ENCODE measurements at regions not wholly inside any gene's neighbourhood (a gene's known extent, or its start where the extent isn't known, plus 50 kb on each side); places are given as distances from the start of the nearest gene placed in this dataset.

DNA sequence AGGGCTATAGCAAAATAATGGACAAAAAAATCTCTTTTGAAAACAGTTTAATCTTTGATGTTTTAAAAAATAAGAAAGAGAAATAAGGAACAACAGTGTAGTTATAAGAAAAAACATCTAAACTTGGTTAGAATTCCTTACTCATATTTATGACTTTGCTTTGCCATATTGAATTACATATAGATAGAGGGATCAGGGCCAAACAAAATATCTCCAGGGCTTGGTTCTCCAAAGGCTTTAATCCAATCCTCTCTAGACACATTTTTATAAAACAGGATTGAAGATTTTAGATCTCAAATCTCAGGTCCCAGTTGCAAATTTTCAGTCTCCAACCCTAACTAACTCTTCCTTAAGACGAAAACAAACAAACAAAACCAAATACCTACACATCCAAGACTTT is 72.6 kb upstream of the RHOBTB1 start (continued):
- TF ChIP-seq, protein P1, sequence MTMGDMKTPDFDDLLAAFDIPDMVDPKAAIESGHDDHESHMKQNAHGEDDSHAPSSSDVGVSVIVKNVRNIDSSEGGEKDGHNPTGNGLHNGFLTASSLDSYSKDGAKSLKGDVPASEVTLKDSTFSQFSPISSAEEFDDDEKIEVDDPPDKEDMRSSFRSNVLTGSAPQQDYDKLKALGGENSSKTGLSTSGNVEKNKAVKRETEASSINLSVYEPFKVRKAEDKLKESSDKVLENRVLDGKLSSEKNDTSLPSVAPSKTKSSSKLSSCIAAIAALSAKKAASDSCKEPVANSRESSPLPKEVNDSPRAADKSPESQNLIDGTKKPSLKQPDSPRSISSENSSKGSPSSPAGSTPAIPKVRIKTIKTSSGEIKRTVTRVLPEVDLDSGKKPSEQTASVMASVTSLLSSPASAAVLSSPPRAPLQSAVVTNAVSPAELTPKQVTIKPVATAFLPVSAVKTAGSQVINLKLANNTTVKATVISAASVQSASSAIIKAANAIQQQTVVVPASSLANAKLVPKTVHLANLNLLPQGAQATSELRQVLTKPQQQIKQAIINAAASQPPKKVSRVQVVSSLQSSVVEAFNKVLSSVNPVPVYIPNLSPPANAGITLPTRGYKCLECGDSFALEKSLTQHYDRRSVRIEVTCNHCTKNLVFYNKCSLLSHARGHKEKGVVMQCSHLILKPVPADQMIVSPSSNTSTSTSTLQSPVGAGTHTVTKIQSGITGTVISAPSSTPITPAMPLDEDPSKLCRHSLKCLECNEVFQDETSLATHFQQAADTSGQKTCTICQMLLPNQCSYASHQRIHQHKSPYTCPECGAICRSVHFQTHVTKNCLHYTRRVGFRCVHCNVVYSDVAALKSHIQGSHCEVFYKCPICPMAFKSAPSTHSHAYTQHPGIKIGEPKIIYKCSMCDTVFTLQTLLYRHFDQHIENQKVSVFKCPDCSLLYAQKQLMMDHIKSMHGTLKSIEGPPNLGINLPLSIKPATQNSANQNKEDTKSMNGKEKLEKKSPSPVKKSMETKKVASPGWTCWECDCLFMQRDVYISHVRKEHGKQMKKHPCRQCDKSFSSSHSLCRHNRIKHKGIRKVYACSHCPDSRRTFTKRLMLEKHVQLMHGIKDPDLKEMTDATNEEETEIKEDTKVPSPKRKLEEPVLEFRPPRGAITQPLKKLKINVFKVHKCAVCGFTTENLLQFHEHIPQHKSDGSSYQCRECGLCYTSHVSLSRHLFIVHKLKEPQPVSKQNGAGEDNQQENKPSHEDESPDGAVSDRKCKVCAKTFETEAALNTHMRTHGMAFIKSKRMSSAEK (CRISPR knock-in tag; IDR thresholded peaks at IDR 0.05; ENCODE audit: borderline replicate concordance) = no peak
- TF ChIP-seq, protein P2, sequence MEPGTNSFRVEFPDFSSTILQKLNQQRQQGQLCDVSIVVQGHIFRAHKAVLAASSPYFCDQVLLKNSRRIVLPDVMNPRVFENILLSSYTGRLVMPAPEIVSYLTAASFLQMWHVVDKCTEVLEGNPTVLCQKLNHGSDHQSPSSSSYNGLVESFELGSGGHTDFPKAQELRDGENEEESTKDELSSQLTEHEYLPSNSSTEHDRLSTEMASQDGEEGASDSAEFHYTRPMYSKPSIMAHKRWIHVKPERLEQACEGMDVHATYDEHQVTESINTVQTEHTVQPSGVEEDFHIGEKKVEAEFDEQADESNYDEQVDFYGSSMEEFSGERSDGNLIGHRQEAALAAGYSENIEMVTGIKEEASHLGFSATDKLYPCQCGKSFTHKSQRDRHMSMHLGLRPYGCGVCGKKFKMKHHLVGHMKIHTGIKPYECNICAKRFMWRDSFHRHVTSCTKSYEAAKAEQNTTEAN (CRISPR knock-in tag; IDR thresholded peaks at IDR 0.05) = no peak

DNA sequence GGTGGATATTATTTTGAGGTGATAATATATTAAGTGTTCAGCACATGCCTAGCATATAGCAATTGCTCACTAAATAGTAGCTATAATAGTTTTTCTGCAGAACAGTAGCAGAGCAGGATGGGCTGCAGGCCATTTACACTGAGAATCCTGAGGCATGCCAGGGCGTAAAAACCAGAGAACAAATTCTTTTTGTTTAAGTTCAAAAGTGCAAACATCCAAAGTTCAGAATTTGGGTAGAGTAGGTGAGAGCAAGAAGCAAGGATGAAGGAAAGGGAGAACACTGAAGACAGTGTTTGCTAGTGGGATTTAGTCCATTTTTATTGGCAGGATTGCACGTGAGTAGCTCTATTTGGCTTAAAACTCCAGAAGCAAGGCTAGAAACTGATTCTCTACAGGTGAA is 72.0 kb upstream of the RHOBTB1 start:
- Mint-ChIP-seq H3K9me3 (peaks cover 3% of the 10 kb centered on the region; the same call in 1 of the 2 replicates), H3K4me3 (no peak overlapping the region), H3K4me1 (no peaks in the 10 kb centered on the region), H3K27me3 (ENCODE audit: low read depth) (no peaks in the 10 kb centered on the region), H3K36me3 (no peaks in the 10 kb centered on the region), H3K27ac (peak overlapping the region; percentile 23; the same call in 1 of the 2 replicates)
- ChIA-PET CTCF (interaction anchor here (1.1 kb wide), 1 partner anchor 9 kb away, joined by 7 read pairs; no protein-coding TSS in a partner anchor), POLR2A (no interaction called here)
- DNase-seq (ENCODE audit: low spot score) = no peak
- ATAC-seq = no peak
- TF ChIP-seq, protein P3, sequence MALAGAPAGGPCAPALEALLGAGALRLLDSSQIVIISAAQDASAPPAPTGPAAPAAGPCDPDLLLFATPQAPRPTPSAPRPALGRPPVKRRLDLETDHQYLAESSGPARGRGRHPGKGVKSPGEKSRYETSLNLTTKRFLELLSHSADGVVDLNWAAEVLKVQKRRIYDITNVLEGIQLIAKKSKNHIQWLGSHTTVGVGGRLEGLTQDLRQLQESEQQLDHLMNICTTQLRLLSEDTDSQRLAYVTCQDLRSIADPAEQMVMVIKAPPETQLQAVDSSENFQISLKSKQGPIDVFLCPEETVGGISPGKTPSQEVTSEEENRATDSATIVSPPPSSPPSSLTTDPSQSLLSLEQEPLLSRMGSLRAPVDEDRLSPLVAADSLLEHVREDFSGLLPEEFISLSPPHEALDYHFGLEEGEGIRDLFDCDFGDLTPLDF (CRISPR knock-in tag; IDR thresholded peaks at IDR 0.05) = no peak
- TF ChIP-seq, protein P4, sequence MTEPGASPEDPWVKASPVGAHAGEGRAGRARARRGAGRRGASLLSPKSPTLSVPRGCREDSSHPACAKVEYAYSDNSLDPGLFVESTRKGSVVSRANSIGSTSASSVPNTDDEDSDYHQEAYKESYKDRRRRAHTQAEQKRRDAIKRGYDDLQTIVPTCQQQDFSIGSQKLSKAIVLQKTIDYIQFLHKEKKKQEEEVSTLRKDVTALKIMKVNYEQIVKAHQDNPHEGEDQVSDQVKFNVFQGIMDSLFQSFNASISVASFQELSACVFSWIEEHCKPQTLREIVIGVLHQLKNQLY (CRISPR knock-in tag; IDR thresholded peaks at IDR 0.05) = no peak

DNA sequence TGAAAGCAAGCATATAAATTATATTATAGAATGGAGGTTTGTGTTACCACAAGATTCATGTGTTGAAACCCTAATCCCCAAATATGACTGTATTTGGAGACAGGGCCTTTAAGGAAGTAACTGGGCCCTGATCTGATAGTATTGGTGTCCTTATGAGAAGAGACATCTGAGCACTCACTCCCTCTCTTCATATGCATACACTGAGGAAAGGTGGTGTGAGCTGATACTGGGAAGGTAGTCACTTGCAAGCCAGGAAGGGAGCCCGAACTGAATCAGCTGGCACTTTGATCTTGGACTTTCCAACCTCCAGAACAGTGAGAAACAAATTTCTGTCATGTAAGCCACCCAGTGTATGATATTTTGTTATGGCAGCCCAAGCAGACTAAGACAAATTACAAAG is 66.9 kb upstream of the RHOBTB1 start:
- ChIA-PET CTCF (interaction anchor here (0.6 to 0.9 kb wide), 2 partner anchors 13 to 14 kb away, joined by 3 read pairs; no protein-coding TSS in a partner anchor), POLR2A (no interaction called here)
- Mint-ChIP-seq H3K4me3 (no peak overlapping the region), H3K9me3 (peaks cover 3% of the 10 kb centered on the region; the same call in 1 of the 2 replicates), H3K27ac (no peak overlapping the region), H3K36me3 (no peaks in the 10 kb centered on the region), H3K4me1 (no peaks in the 10 kb centered on the region), H3K27me3 (ENCODE audit: low read depth) (no peaks in the 10 kb centered on the region; the same call in 1 of the 2 replicates)
- DNase-seq (ENCODE audit: low spot score) (no peak), ATAC-seq (no peak)
- TF ChIP-seq, protein P5, sequence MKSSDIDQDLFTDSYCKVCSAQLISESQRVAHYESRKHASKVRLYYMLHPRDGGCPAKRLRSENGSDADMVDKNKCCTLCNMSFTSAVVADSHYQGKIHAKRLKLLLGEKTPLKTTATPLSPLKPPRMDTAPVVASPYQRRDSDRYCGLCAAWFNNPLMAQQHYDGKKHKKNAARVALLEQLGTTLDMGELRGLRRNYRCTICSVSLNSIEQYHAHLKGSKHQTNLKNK (CRISPR knock-in tag; IDR thresholded peaks at IDR 0.05) = no peak
- TF ChIP-seq, protein P1 (CRISPR knock-in tag; IDR thresholded peaks at IDR 0.05; ENCODE audit: borderline replicate concordance) = no peak
- TF ChIP-seq TCF7 (CRISPR knock-in tag; IDR thresholded peaks at IDR 0.05; ENCODE audit: low read depth) (no peak), RORB (CRISPR knock-in tag; IDR thresholded peaks at IDR 0.05) (no peak), EMX1 (CRISPR knock-in tag; IDR thresholded peaks at IDR 0.05) (no peak), TP53 (CRISPR knock-in tag; IDR thresholded peaks at IDR 0.05) (no peak), JUN (CRISPR knock-in tag; IDR thresholded peaks at IDR 0.05) (no peak), ZNF121 (CRISPR knock-in tag; IDR thresholded peaks at IDR 0.05) (no peak), ATF1 (CRISPR knock-in tag; IDR thresholded peaks at IDR 0.05) (no peak), ZNF232 (CRISPR knock-in tag; IDR thresholded peaks at IDR 0.05) (no peak)
- TF ChIP-seq, protein P6, sequence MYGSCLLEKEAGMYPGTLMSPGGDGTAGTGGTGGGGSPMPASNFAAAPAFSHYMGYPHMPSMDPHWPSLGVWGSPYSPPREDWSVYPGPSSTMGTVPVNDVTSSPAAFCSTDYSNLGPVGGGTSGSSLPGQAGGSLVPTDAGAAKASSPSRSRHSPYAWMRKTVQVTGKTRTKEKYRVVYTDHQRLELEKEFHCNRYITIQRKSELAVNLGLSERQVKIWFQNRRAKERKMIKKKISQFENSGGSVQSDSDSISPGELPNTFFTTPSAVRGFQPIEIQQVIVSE (CRISPR knock-in tag; IDR thresholded peaks at IDR 0.05; ENCODE audit: borderline replicate concordance) = no peak
- TF ChIP-seq, protein P7, sequence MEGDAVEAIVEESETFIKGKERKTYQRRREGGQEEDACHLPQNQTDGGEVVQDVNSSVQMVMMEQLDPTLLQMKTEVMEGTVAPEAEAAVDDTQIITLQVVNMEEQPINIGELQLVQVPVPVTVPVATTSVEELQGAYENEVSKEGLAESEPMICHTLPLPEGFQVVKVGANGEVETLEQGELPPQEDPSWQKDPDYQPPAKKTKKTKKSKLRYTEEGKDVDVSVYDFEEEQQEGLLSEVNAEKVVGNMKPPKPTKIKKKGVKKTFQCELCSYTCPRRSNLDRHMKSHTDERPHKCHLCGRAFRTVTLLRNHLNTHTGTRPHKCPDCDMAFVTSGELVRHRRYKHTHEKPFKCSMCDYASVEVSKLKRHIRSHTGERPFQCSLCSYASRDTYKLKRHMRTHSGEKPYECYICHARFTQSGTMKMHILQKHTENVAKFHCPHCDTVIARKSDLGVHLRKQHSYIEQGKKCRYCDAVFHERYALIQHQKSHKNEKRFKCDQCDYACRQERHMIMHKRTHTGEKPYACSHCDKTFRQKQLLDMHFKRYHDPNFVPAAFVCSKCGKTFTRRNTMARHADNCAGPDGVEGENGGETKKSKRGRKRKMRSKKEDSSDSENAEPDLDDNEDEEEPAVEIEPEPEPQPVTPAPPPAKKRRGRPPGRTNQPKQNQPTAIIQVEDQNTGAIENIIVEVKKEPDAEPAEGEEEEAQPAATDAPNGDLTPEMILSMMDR (IDR thresholded peaks at IDR 0.05) = no peak
- TF ChIP-seq, protein P8, sequence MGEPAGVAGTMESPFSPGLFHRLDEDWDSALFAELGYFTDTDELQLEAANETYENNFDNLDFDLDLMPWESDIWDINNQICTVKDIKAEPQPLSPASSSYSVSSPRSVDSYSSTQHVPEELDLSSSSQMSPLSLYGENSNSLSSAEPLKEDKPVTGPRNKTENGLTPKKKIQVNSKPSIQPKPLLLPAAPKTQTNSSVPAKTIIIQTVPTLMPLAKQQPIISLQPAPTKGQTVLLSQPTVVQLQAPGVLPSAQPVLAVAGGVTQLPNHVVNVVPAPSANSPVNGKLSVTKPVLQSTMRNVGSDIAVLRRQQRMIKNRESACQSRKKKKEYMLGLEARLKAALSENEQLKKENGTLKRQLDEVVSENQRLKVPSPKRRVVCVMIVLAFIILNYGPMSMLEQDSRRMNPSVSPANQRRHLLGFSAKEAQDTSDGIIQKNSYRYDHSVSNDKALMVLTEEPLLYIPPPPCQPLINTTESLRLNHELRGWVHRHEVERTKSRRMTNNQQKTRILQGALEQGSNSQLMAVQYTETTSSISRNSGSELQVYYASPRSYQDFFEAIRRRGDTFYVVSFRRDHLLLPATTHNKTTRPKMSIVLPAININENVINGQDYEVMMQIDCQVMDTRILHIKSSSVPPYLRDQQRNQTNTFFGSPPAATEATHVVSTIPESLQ (CRISPR knock-in tag; IDR thresholded peaks at IDR 0.05) = no peak
